Left ventricle myocardium superior (tissue), 1 donor: ENCODE measurements at regions not wholly inside any gene's neighbourhood (a gene's known extent, or its start where the extent isn't known, plus 50 kb on each side); places are given as distances from the start of the nearest gene placed in this dataset.

Experiments
- ATAC-seq: fragments of 200-7000 bp; cut with Tn5 transposase; one replicate; pipeline ENCODE4 v1.9.1; 2020; ENCODE audit warnings: mild to moderate bottlenecking, moderate library complexity
- DNase-seq: peaks from one replicate; pipeline ENCODE4 v3.0.0-alpha.2; 2020
- intact Hi-C: fragments of 100-400 bp; cut with micrococcal nuclease; formaldehyde crosslinking; loops from one replicate; pipeline ENCODE4 v1.11.0; 2022
- donor health status: DM: no; HTN: yes; CAD: no; lungs with severe emphysema.

DNA sequence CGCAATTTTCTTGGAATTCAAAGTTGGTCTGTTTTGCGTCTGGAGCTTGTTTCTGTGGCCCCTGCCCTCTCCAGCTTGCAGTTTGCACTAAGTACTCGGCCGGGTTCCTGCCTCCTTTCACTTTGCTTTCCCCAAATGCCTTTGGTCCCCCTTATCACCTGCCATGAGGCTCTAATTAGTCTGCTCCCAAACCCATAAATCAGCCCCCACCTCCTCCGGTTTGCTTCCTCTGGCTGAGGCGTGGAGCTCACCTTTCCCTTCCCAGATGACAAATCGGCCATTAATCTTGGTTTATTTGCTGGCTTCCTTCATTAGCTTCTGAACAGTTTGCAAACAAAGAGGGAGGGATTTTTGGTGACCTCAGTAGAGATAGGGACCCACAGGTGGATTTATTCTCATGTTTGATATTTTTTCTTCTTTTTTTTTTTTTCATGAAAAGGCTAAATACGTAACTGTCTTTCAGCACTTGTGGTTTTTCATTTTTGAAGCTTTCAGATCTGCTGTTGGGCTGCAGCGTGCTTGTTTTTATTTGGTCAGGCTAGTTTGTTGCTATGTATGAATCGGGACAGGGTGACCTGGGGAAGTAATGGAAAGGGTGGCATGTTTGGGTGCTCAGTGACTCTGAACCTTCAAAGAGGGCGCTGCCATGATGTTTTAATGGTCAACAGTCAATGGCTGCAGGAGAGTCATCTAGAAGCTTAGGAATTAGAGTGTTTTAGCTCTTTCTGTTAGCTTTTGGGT is 121.7 kb upstream of the JAG1 start:
- no peak for DNase-seq
- intact Hi-C loops, result no loop called here
- no peak for ATAC-seq

DNA sequence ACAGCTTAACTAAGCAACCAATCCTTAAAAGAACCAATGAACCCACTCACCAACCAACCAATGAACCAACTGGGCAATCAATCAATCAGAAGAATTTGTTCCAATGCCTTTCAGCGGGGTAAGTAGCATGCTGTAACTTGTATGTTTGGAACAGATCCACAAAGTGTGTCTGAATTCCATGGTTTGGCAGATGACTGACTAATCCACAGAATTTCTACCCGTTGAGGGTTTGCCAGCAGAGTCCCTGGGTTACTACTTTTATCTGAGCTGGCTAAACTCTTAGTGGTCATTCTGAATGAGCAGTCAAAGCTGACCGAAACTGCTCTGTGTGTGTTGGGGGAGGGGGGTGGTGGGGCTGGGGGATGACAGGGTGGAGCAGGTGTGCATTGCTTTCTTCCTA is 125.0 kb upstream of the JAG1 start:
- no peak for ATAC-seq
- intact Hi-C loops, result no loop called here
- DNase-seq, result no peak

DNA sequence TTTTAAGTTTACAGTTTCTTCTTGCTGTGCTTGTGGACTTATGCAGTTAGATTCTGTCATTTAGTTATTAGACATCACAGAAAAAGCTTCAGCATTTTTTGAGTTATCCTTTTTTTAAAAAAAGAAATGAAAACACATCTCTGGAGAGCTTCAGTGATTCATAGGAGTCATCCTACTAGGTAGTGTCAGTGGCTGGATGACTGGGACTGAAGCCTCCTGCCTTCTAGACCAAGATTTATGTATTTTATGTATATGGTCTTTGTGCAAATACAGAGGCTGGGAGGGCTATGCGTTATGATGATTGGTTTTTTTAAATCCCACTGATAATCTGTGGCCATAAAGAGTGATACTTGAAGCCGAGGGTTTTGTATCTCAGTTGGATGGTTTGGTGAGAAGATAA is 125.9 kb upstream of the JAG1 start:
- no peak for DNase-seq
- no peak for ATAC-seq
- intact Hi-C loops, result no loop called here

DNA sequence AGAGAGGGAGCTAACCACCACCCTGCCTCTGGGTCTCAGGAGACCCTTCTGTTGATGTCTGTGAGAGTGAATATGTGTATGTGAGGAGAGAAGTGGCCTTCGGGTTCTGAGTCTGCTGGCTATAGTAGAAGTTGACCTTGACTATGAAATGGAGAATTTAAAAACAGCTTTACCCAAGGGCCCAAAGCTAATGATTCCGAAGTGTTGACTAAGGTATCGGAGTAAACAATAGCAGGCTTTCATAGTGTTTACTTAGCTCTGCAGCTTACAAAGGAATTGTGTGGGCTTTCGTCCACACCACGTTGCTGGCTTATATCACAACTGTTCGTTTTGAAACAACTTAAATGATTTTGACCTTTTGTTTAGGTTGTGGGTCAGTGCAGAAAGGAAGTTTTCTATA is 126.5 kb upstream of the JAG1 start:
- DNase-seq, result no peak
- ATAC-seq, result no peak
- intact Hi-C loops, result no loop called here

DNA sequence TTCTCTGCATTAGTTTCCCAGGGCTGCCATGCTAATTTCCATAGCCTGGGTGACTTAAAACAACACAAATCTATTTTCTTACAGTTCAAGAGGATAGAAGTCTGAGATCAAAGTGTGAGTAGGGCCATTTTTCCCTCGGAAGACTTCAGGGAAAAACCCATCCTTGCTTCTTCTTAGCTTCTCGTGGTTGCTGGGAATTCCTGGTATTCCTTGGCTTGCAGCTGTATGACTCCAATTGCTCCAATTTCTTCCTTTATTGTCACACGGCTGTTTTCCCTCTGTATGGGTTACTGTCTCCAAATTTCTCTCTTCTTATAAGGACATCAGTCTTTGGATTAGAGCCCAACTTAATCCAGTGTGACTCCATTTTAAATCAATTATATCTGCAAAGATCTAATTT is 128.4 kb upstream of the JAG1 start:
- DNase-seq (no peak), ATAC-seq (no peak)
- intact Hi-C loops, result no loop called here

DNA sequence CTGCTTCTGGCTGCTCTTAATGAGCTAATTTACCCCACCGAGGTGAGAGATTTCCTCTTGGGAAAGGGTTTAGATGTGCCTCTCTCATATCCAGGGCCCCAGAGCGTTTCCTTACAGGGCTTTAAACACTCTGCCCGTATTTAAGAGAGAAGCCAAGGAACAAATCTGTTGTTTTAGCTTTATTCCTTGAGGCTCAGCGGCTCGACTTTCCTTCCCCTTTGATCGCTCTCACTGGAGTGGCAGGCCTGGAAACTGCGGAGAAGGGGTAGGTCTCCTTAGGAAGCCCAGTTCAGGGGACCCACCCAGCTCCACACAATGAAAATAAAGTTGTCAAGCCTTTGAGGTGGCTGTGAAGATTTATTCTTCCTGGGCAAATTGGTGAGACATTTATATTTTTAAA is 132.0 kb upstream of the JAG1 start:
- ATAC-seq (peak; percentile 50), DNase-seq (no peak)
- intact Hi-C loops, result no loop called here

DNA sequence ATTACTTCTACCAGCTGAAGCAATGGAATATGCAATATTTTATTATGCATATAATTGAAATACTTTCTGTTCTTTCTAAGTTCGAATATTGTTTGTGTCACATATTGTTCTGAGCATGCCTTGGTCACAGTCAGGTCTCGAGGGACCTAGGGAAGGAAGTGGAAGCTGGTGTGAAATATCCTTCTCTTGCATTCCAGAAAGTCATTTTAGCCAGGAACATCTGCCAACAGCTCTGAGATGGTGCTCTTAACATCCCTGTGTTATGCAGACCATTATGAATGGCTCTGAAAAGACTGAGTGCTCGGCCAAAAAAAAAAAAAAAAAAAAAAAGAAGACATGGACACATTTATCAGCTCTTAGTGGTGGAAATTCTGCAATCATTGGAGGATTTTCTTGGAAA is 132.7 kb upstream of the JAG1 start:
- ATAC-seq (peak; percentile 93), DNase-seq (no peak)
- intact Hi-C loops, result no loop called here

DNA sequence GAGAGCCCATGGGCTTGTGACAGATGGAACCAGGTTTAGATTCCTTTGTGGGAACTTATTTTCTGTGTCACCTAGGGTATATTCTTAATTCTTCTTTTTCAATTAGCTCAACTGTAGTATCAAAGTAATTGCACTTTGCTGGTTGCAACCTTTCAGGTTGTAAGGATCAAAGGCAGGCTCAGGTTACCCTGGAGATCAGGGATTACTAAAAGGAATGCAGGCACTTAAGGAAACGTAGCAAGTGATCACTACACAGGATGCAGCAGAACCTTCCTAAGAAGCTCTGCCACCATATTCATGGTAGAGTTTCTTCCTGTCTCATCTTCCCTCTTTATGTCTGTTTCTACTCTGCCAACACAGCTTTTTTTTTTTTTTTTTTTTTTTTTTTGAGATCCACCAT is 133.2 kb upstream of the JAG1 start:
- ATAC-seq (no peak), DNase-seq (no peak)
- intact Hi-C loops, result no loop called here

DNA sequence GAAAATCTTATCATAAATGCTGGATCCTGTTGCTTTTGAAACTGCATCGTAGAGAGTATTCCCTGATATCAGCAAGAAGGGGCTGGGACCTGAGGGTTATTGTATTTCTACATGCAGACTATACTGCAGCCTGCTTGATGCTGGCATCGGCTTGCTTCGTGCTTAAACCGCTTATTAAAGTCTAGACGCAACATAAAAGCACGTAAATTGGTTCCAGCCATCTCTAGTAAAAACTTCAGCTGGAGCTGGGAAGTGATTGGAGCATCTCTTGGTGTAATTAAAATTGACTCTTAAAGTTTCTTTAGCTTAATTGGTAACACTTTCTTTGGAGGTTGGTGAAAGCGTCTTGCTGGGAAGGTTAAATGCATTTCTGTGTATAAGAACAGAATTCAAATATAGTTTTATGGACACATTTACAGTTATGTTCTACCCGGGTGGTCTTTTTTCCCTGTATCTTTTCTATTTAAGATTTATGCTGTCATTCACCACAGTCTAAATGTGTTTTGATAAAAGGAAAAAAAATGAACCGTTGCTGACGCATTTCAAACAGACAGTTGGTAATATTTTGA is 139.0 kb upstream of the JAG1 start:
- ATAC-seq (no peak), DNase-seq (no peak)
- intact Hi-C loops, result no loop called here

DNA sequence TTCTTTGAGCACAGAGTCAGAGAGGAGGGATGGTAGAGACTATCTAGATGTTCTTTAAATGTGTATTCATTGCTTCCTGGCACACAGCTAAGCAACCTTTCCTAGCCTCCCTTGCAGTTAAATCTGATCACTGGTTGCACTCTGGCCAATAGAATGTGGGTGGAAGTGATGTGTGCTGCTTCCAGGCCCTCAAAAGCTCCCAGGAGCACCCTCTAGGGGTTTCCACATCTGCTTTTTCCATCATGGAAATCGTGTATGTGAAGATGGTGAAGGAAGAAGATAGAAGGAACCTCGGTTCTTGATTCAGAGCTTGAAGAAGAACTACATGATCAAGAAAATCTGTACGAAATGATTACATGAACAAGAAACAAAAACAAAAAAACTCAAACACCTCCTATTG is 149.8 kb upstream of the JAG1 start:
- ATAC-seq, result no peak
- intact Hi-C loops, result no loop called here

DNA sequence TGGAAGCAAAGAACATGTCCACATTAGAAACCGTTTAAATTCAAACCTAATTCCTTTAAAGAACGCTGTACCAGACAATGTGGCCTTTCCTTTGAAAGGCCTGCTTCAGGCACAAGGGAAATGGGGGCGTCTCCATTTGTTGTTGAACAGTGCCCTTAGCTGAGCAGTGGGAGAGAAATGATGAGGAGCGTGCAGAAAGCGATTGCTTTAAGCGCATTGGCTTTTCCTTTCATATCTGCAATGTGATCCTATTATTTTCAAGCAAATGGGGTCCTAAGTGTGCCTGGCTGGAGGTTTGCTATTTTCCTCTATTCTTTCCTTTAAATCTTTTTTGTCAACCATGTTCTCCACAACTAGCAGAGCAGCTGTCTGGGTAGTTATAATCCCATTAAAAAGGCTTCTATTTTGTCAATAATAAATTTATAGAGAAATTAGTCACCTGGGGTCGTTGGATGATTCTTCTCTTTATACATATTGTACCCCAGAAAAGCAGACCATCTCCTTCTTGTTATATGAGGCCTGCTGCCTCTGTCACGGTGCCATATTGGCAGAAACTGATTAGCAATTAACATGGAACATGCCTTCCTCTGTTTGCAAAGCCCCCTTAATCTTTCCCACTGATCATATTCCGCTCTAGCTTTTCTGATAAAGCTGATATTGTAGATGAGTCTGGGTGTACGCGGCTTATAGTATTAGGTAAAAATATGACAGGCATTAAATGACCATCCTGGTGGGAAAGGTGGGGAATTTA is 151.1 kb upstream of the JAG1 start:
- no peak for ATAC-seq
- DNase-seq, result no peak
- intact Hi-C loops, result no loop called here

More for the DNA sequence above, 149.8 kb upstream of the JAG1 start:
- DNase-seq, result no peak

DNA sequence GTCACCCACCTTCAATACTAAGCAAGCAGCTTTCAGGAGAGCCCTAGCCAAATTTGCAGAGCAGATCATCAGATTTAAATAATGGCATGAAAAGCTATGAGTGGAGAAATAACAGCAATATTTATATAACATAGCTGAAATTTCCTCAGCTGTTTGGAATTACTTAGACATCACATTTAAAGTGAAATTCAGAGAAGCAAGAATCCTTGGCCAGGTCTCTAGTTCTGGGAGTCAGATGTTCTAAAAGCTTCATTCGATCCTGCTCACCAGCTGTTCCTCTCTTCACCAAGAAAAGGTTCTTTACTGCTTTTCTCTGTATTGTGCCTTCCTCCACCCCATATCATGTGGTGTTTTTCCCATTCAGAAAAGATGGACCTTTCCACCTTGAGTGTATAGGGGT is 152.3 kb upstream of the JAG1 start:
- DNase-seq (no peak), ATAC-seq (no peak)
- intact Hi-C loops, result no loop called here

DNA sequence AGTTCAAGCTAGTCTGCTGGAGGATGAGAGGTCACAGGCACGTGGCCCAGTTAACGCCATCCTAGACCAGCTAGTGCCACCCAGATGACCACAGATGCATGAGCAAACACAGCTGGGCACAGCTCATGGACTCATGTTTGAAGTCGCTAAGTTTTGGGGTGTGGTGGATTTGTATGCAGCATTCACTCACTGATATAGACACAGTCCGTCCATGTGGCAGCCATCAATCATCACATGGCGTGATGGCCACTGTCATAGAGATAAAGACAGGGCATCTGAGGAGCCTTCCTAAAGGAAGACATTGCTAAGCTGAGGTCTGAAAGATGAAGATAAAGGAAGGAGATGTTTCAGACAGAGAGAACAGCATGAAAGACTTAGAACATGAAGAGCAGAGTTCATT is 154.4 kb upstream of the JAG1 start:
- ATAC-seq (no peak), DNase-seq (no peak)
- intact Hi-C loops, result no loop called here

DNA sequence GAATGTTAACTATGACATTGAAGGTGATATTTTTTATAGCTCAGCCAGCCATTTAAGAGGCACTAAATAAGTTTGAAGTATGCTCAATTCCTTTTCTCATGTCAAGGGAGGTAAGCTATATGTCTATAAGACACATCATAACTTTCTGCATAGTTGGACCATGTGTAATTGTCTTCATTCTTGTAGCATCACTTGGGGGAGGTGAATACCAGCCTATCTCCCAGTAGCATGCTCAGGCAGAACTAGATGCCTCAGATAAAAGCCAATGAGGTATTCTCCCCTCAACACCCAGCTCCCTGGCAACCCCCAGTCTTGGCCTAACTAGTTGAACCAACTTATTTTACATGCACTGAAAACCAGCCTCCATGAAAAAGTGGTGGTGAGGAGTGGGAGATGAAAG is 158.3 kb upstream of the JAG1 start:
- ATAC-seq, result no peak
- intact Hi-C loops, result no loop called here
- no peak for DNase-seq

DNA sequence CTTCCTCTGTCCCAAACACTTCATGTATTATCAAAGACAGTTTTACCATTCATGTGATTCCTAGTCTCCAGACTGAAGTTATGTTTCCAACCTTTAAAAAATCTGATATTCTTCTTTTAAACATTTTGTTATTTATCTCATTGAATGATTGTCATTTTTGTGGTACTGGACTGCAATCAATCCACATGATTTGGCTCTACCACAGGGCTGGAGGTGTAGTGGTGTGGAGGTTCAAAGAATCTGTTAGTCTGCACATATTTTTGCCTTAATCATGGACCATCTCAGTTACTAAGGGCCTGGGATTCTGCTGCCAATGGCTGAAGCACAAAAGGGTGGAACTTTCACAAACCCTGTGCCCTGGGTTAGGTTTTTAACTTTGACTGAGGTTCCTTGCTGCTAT is 164.1 kb upstream of the JAG1 start:
- intact Hi-C loops, result no loop called here
- ATAC-seq (no peak), DNase-seq (no peak)

DNA sequence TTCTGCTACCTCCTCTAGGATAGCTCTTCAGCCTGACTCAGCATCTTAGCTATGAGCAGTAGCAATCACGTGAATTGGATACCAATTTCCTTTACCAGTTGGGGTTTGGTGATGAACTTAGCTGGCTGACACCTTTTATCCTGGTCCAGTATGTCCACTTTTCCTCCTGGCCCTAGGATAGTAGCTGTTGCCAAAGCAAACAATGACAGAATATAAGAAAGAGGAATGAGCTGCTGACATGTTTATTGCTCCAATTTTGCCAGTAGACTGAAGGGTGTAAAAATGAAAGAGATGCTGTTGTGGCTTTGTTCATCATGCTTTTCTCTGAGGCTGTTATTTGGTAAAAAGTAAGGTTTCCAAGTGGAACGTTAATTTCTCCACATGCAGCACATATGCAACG is 168.3 kb upstream of the JAG1 start:
- DNase-seq (no peak), ATAC-seq (no peak)
- intact Hi-C loops, result no loop called here

DNA sequence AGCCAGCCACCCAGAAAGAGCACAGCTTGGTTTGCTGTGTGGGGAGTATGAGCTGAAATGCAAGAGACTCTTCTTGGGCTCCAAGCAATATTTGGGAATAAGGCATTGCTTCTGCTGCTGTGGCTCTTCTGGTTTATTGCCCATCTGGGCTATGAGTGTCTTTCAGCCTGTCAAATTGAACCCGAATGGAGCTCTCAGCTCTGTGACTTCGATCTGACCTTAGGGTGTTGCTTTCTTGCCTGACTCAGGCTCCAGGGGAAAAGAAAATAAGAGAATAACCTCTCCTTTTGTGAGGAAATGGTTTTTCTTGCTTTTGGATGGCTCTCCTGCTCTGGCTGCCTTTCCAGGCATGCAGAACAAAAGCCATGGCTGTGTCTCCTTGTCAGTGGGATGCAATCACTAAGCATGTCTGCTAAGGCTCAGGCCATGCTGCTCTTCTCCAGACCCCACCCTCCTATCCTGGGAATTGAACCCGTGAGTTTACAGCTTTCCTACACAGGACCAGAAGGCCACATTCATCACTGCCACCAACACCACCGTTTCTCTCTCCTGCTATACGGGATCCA is 169.4 kb upstream of the JAG1 start:
- DNase-seq (no peak), ATAC-seq (peak; percentile 63)
- intact Hi-C loops, result no loop called here

DNA sequence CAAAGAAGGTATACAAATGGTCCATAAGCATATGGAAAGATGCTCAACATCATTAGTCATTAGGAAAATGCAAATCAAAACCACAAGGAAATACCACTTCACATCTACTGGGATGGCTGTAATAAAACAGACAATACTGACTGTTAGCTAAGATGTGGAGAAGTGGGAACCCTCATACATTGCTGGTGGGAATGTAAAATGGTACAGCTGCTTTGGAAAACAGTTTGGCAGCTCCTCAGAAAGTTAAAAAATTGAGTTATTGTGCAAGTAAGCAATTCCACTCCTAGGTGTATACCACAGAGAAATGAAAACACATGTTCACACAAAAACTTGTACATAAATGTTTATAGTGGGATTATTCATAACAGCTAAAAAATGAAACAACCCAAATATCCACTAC is 173.0 kb upstream of the JAG1 start:
- DNase-seq (no peak), ATAC-seq (no peak)
- intact Hi-C loops, result no loop called here

DNA sequence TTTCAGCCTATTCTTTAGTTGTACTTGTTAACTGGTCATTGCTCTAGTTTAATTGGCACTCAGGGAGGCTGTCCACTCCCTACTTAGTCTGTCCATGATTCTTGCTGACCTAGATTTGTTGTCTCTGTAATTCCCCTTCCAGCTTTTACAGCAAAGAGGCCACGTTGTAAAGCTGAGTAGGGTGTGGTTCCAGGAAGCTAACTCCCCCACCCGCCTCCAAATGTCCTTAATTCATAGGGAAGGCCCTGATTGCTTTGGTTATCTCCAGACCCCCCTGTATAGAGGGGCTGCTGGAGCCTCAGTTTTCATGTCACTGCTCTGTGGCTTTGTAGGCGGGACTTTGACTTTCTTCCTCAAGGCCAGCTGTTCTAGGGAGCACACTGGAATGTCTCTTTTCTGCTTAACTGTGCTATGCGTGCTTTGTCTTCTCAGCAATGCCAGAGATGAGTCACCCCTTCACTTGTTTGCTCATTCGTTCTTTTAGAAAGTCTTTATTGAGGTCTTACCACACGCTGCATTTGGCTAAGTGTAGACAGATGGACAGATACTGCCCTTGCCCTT is 175.1 kb upstream of the JAG1 start:
- intact Hi-C loops, result no loop called here
- ATAC-seq, result peak; percentile 94
- peak; percentile 33 for DNase-seq

DNA sequence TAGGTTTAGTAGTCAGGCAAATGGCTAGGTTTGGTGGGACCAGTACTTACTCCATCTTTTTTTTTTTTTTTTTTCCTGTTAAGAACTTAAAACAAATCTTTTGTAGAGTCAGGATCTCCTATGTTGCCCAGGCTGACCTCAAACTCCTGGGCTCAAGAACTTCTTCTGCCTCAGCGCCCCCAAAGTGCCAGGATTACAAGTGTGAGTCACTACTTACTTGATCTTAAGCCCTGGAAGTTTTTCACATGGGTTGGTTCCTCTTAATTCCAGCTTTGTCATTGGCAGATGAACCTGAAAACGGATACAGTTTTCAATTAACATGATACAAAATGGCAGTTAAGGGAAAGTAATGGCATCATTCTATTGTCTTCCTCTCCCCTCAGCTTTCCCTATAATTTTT is 179.4 kb upstream of the JAG1 start:
- ATAC-seq (no peak), DNase-seq (no peak)
- intact Hi-C loops, result no loop called here
